ENCODE measurements at regions not wholly inside any gene's neighbourhood (a gene's known extent, or its start where the extent isn't known, plus 50 kb on each side); places are given as distances from the start of the nearest gene placed in this dataset.

- TF ChIP-seq CTCF (IDR thresholded peaks at IDR 0.05) (no peak), POLR2A (IDR thresholded peaks at IDR 0.05) (no peak)
Measured at GRCh38 chr13:92966900-92967299, 259.7 kb upstream of the GPC6 start.
